Left lung (tissue), 4 donors: ENCODE measurements at regions not wholly inside any gene's neighbourhood (a gene's known extent, or its start where the extent isn't known, plus 50 kb on each side); places are given as distances from the start of the nearest gene placed in this dataset.

Experiments used
- ATAC-seq: fragments of 200-7000 bp; cut with Tn5 transposase; one replicate; pipeline ENCODE4 v1.9.1; 2020; ENCODE audit warnings: moderate library complexity
- DNase-seq, 4 donors: peaks; one replicate each; pipeline ENCODE4 v3.0.0-alpha.2; 2013 to 2020
- H3K27ac ChIP-seq, 2 donors: fragments of 200-600 bp; sonication (generic) in 1 of 2; one replicate each; pipeline versions ENCODE4 v1.5.0 to v1.8.0; 2020 to 2021
- H3K27me3 ChIP-seq, 2 donors: fragments of 200-600 bp; sonication (generic) in 1 of 2; one replicate each; pipeline versions ENCODE4 v1.5.0 to v1.8.0; 2020 to 2021
- H3K36me3 ChIP-seq, 2 donors: fragments of 200-600 bp; sonication (generic) in 1 of 2; one replicate each; pipeline versions ENCODE4 v1.5.0 to v1.8.0; 2020 to 2021
- H3K4me1 ChIP-seq, 2 donors: fragments of 200-600 bp; one replicate each; pipeline ENCODE4 v1.8.0; 2021
- H3K4me3 ChIP-seq, 2 donors: fragments of 200-600 bp; sonication (generic) in 1 of 2; one replicate each; pipeline versions ENCODE4 v1.5.0 to v1.8.0; 2020 to 2021; ENCODE audit warnings: mild to moderate bottlenecking in 1 of 2
- H3K9me3 ChIP-seq, 2 donors: fragments of 200-600 bp; sonication (generic) in 1 of 2; one replicate each; pipeline versions ENCODE4 v1.5.0 to v1.8.0; 2020 to 2021
- CTCF ChIP-seq, 2 donors: fragments of 200-600 bp; sonication (generic) in 1 of 2; IDR thresholded peaks; one replicate each; pipeline versions ENCODE4 v1.5.0 to v1.8.0; 2021; ENCODE audit warnings: antibody characterized with exemption in 2 of 2
- intact Hi-C, 2 donors: fragments of 100-400 bp; cut with DNase I; formaldehyde crosslinking; loops; one replicate each; pipeline versions ENCODE4 v1.11.2 to v1.14.2; 2022
- donor health status: DM: no; HTN: yes; CAD: no.
- donor health status: DM: no; HTN: no; CAD: no.

GRCh38 chr4:16418814-16419213, 192.5 kb upstream of the TAPT1 start:
- ATAC-seq (peak; percentile 80), DNase-seq (no peak)
- Histone ChIP-seq H3K9me3 (peaks cover 0 to 5% of the 10 kb centered on the region in 2 donors), H3K36me3 (no peaks in the 10 kb centered on the region), H3K4me3 (no peak overlapping the region), H3K27ac (no peak overlapping the region), H3K27me3 (no peaks in the 10 kb centered on the region), H3K4me1 (no peaks in the 10 kb centered on the region)
- no peak for TF ChIP-seq CTCF (IDR thresholded peaks at IDR 0.05)
- intact Hi-C loops, result no loop called here

- Histone ChIP-seq H3K36me3 (no peaks in the 10 kb centered on the region), H3K9me3 (peaks cover 0 to 5% of the 10 kb centered on the region in 2 donors), H3K4me3 (no peak overlapping the region), H3K4me1 (no peaks in the 10 kb centered on the region), H3K27me3 (no peaks in the 10 kb centered on the region), H3K27ac (no peak overlapping the region)
- ATAC-seq (no peak), DNase-seq (no peak)
- intact Hi-C loops, result no loop called here
- TF ChIP-seq CTCF (IDR thresholded peaks at IDR 0.05), result no peak
Measured at GRCh38 chr4:16417198-16417597, 190.9 kb upstream of the TAPT1 start.

DNA sequence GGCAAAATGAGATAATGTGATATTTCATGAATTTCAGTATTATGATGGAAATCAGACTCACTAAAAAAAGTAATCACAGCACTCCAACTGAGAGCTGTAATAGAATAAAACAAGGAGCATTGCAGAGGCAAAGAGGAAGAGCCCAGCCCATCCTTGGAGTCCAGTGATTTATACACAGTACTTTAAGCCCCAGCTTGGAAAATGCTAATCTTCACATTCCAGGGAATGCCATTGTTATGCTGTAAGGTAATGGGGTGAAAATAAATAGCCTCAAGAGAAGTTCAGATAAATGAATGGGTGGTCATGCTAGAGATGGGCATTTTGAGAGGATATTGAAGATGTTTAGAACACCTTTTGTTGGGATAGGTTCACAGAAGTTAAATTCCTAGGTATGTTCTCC, 190.3 kb upstream of the TAPT1 start:
- no peak overlapping the region for H3K27ac ChIP-seq
- no peaks in the 10 kb centered on the region for H3K27me3 ChIP-seq
- intact Hi-C loops, result no loop called here
- H3K9me3 ChIP-seq, result peaks cover 0 to 5% of the 10 kb centered on the region in 2 donors
- H3K4me3 ChIP-seq, result no peak overlapping the region
- ATAC-seq (no peak), DNase-seq (no peak)
- no peak for TF ChIP-seq CTCF (IDR thresholded peaks at IDR 0.05)
- no peaks in the 10 kb centered on the region for H3K36me3 ChIP-seq
- no peaks in the 10 kb centered on the region for H3K4me1 ChIP-seq

DNA sequence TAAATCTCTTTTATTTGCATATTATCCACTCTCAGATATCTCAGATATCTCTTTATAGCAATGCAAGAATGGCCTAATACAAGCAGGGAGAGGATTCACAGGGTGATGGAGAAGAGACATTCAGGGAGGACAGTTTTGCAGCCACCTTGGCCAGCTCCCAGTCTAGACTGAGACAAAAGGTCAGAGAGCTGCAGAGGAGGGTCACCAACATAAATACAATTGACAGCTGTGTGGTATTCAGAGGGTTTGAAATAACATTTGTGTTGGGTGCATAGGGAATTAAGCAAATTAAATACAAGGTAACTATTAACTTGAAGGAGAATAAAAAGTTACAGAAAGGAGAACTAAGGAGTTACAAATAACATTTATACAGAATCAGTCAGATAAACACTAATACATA, 189.5 kb upstream of the TAPT1 start:
- intact Hi-C loops, result no loop called here
- TF ChIP-seq CTCF (IDR thresholded peaks at IDR 0.05), result no peak
- no peaks in the 10 kb centered on the region for H3K36me3 ChIP-seq
- no peaks in the 10 kb centered on the region for H3K4me1 ChIP-seq
- no peak overlapping the region for H3K4me3 ChIP-seq
- H3K9me3 ChIP-seq, result peaks cover 0 to 5% of the 10 kb centered on the region in 2 donors
- DNase-seq, result no peak
- H3K27ac ChIP-seq, result no peak overlapping the region
- ATAC-seq, result no peak
- no peaks in the 10 kb centered on the region for H3K27me3 ChIP-seq

- ATAC-seq, result no peak
- intact Hi-C loops, result no loop called here
- no peak for TF ChIP-seq CTCF (IDR thresholded peaks at IDR 0.05)
Measured at GRCh38 chr4:16413814-16414555, 187.7 kb upstream of the TAPT1 start.

More at GRCh38 chr4:16413814-16414555, 187.7 kb upstream of the TAPT1 start:
- H3K4me3 ChIP-seq, result no peak overlapping the region
- H3K9me3 ChIP-seq, result no peaks in the 10 kb centered on the region
- H3K4me1 ChIP-seq, result no peaks in the 10 kb centered on the region
- no peaks in the 10 kb centered on the region for H3K36me3 ChIP-seq
- no peak for DNase-seq
- no peaks in the 10 kb centered on the region for H3K27me3 ChIP-seq
- H3K27ac ChIP-seq, result no peak overlapping the region
